Mesenchymal stem cell (in vitro differentiated cells and primary cell): ENCODE measurements at regions not wholly inside any gene's neighbourhood (a gene's known extent, or its start where the extent isn't known, plus 50 kb on each side); places are given as distances from the start of the nearest gene placed in this dataset.
A peak's percentile ranks its signal among the peaks of the same experiment; 100 is the strongest.

ENCODE experiments used
- DNase-seq: peaks from one replicate; pipeline ENCODE4 v3.0.0-alpha.2; 2013
- H2AFZ ChIP-seq: one replicate; pipeline ENCODE4 v1.6.1; 2013; ENCODE audit warnings: low read depth, mild to moderate bottlenecking, control low read depth, inconsistent platforms, low read length, moderate library complexity
- H2AK5ac ChIP-seq: 2 replicates; pipeline ENCODE4 v1.6.1; 2013; ENCODE audit warnings: low read length, moderate library complexity, mild to moderate bottlenecking, inconsistent platforms; ENCODE audit not compliant: severe bottlenecking
- H2BK120ac ChIP-seq: one replicate; pipeline ENCODE4 v1.6.1; 2013; ENCODE audit warnings: low read depth, mild to moderate bottlenecking, inconsistent platforms, low read length, moderate library complexity
- H2BK12ac ChIP-seq, 2 experiments: one replicate each; pipeline ENCODE4 v1.6.1; 2013; ENCODE audit warnings: inconsistent platforms in 2 of 2, low read length in 2 of 2, mild to moderate bottlenecking in 2 of 2, moderate library complexity in 2 of 2, control low read depth in 1 of 2
- H2BK15ac ChIP-seq: one replicate; pipeline ENCODE4 v1.6.1; 2013; ENCODE audit warnings: mild to moderate bottlenecking, low read depth, inconsistent platforms; ENCODE audit not compliant: poor library complexity, severe bottlenecking
- H2BK5ac ChIP-seq: 2 replicates; pipeline ENCODE4 v1.6.1; 2013; ENCODE audit warnings: low read depth, mild to moderate bottlenecking, low read length, control low read depth, inconsistent platforms; ENCODE audit not compliant: poor library complexity, severe bottlenecking
- H3K14ac ChIP-seq, 2 experiments: one replicate each; pipeline ENCODE4 v1.6.1; 2013; ENCODE audit warnings: inconsistent platforms in 2 of 2, low read length in 2 of 2, control low read depth in 1 of 2, mild to moderate bottlenecking in 1 of 2, moderate library complexity in 1 of 2
- H3K18ac ChIP-seq, 2 experiments: one replicate each; pipeline ENCODE4 v1.6.1; 2013; ENCODE audit warnings: inconsistent platforms in 2 of 2, low read length in 2 of 2, control low read depth in 1 of 2, low read depth in 1 of 2, mild to moderate bottlenecking in 1 of 2
- H3K23ac ChIP-seq, 2 experiments: one replicate each; pipeline ENCODE4 v1.6.1; 2013; ENCODE audit warnings: inconsistent platforms in 2 of 2, low read length in 2 of 2, mild to moderate bottlenecking in 2 of 2, moderate library complexity in 2 of 2, control low read depth in 1 of 2
- H3K27ac ChIP-seq: 2 replicates; pipeline ENCODE4 v1.5.1; 2013; ENCODE audit warnings: mild to moderate bottlenecking, moderate library complexity, low read length, control low read depth, inconsistent platforms; ENCODE audit not compliant: poor library complexity, severe bottlenecking
- H3K27me3 ChIP-seq, 2 experiments: 2 replicates each; pipeline versions ENCODE4 v1.6.1 to v1.7.0; 2013; ENCODE audit warnings: low read length in 2 of 2, mild to moderate bottlenecking in 2 of 2, moderate library complexity in 2 of 2, control low read depth in 1 of 2, inconsistent platforms in 1 of 2; ENCODE audit not compliant: control insufficient read depth in 1 of 2, insufficient read depth in 1 of 2
- H3K36me3 ChIP-seq, 2 experiments: 2 replicates each; pipeline versions ENCODE4 v1.6.1 to v1.7.0; 2013; ENCODE audit warnings: low read length in 2 of 2, control low read depth in 1 of 2, inconsistent platforms in 1 of 2, low read depth in 1 of 2, mild to moderate bottlenecking in 1 of 2; ENCODE audit not compliant: insufficient read depth in 2 of 2, control insufficient read depth in 1 of 2
- H3K4ac ChIP-seq, 2 experiments: one replicate each; pipeline ENCODE4 v1.6.1; 2013; ENCODE audit warnings: inconsistent platforms in 2 of 2, low read length in 2 of 2, mild to moderate bottlenecking in 2 of 2, moderate library complexity in 2 of 2, control low read depth in 1 of 2, low read depth in 1 of 2
- H3K4me1 ChIP-seq: 2 replicates; pipeline ENCODE4 v1.6.1; 2013; ENCODE audit warnings: low read depth, low read length, control low read depth; ENCODE audit not compliant: control insufficient read depth, insufficient read depth
- H3K4me2 ChIP-seq: 2 replicates; pipeline ENCODE4 v1.6.1; 2013; ENCODE audit warnings: low read length, mild to moderate bottlenecking, inconsistent platforms; ENCODE audit not compliant: poor library complexity, severe bottlenecking
- H3K4me3 ChIP-seq, 2 experiments: 2 replicates each; pipeline versions ENCODE4 v1.5.1 to v1.7.0; 2013; ENCODE audit warnings: low read length in 2 of 2, mild to moderate bottlenecking in 2 of 2, control low read depth in 1 of 2, low read depth in 1 of 2; ENCODE audit not compliant: insufficient read depth in 1 of 2
- H3K79me1 ChIP-seq: replicated peaks from 2 replicates; pipeline ENCODE4 v1.6.1; 2013; ENCODE audit warnings: mild to moderate bottlenecking, control low read depth, low read length, inconsistent platforms; ENCODE audit not compliant: poor library complexity, severe bottlenecking
- H3K9ac ChIP-seq: 2 replicates; pipeline ENCODE4 v1.7.0; 2013; ENCODE audit warnings: mild to moderate bottlenecking, low read length, moderate library complexity
- H3K9me3 ChIP-seq: 2 replicates; pipeline ENCODE4 v1.7.0; 2013; ENCODE audit warnings: mild to moderate bottlenecking, low read length; ENCODE audit not compliant: control insufficient read depth
- H4K8ac ChIP-seq: one replicate; pipeline ENCODE4 v1.6.1; 2013; ENCODE audit warnings: inconsistent platforms, mild to moderate bottlenecking, low read length, moderate library complexity
- H4K91ac ChIP-seq: one replicate; pipeline ENCODE4 v1.6.1; 2013; ENCODE audit warnings: mild to moderate bottlenecking, low read length, inconsistent platforms
- WGBS: methylation state at CpG from one replicate; pipeline ENCODE4 v1.1.7; 2013; ENCODE audit warnings: mixed read lengths; 5-methylcytosine and 5-hydroxymethylcytosine counted together

- Histone ChIP-seq H3K4me3 (no peak overlapping the region), H3K27me3 (peaks cover 14 to 55% of the 10 kb centered on the region in 2 experiments), H2AK5ac (no peak overlapping the region), H4K8ac (no peak overlapping the region), H3K18ac (no peak overlapping the region), H3K4me2 (no peak overlapping the region), H3K4ac (no peak overlapping the region), H3K4me1 (peaks cover 8% of the 10 kb centered on the region), H2BK5ac (no peak overlapping the region), H3K9ac (no peak overlapping the region), H3K79me1 (no peaks in the 10 kb centered on the region), H3K36me3 (no peaks in the 10 kb centered on the region), H3K23ac (no peak overlapping the region), H3K14ac (no peak overlapping the region), H3K9me3 (no peaks in the 10 kb centered on the region), H2BK120ac (no peak overlapping the region), H2BK15ac (no peak overlapping the region), H2BK12ac (no peak overlapping the region), H3K27ac (no peak overlapping the region), H4K91ac (no peak overlapping the region), H2AFZ (no peak overlapping the region)
- DNase-seq = no peak
- 41% methylated on average over 3 of the region's 3 CpGs for WGBS
Measured at GRCh38 chr19:28221736-28222135, 991.2 kb downstream of the UQCRFS1 start.

DNA sequence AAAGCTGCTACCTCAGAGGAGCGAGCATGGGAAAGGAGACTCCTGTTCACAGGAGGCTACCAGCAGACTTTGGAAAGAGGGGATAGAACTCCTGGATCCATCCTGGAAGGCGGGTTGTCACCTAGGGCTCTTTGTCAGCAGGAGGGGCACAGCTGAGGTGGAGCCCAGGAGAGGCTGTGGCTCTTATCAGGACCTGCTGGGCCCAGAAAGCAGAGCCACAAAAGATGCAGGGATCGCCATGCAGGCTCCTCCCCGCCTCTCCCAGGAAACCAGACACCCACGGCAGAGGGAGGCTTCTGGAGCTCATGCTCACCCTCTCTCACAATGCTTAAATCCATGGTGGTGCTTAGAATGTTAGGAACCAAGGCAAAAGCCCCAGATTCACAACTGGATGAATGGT, 994.2 kb downstream of the UQCRFS1 start:
- H2AFZ ChIP-seq = no peak overlapping the region
- H3K27me3 ChIP-seq = peaks cover 14 to 39% of the 10 kb centered on the region in 2 experiments
- H3K4ac ChIP-seq = no peak overlapping the region
- no peak overlapping the region for H2BK12ac ChIP-seq
- no peak overlapping the region for H4K8ac ChIP-seq
- WGBS = 22% methylated on average over 5 of the region's 5 CpGs
- no peak overlapping the region for H3K18ac ChIP-seq
- no peak overlapping the region for H3K4me3 ChIP-seq
- H2BK15ac ChIP-seq = no peak overlapping the region
- no peak overlapping the region for H3K27ac ChIP-seq
- H3K4me2 ChIP-seq = no peak overlapping the region
- no peak for DNase-seq
- peaks cover 7% of the 10 kb centered on the region for H3K4me1 ChIP-seq
- H3K9ac ChIP-seq = no peak overlapping the region
- H2BK5ac ChIP-seq = no peak overlapping the region
- no peak overlapping the region for H3K23ac ChIP-seq
- no peak overlapping the region for H3K14ac ChIP-seq
- H2BK120ac ChIP-seq = no peak overlapping the region
- H3K36me3 ChIP-seq = no peaks in the 10 kb centered on the region
- H3K79me1 ChIP-seq = no peaks in the 10 kb centered on the region
- H4K91ac ChIP-seq = no peak overlapping the region
- H3K9me3 ChIP-seq = no peaks in the 10 kb centered on the region
- no peak overlapping the region for H2AK5ac ChIP-seq

GRCh38 chr19:28217022-28217421, 995.9 kb downstream of the UQCRFS1 start:
- no peak overlapping the region for H3K23ac ChIP-seq
- no peak overlapping the region for H2BK5ac ChIP-seq
- H3K9ac ChIP-seq = no peak overlapping the region
- no peak overlapping the region for H3K4me3 ChIP-seq
- H2BK12ac ChIP-seq = no peak overlapping the region
- no peak overlapping the region for H2AFZ ChIP-seq
- no peaks in the 10 kb centered on the region for H3K9me3 ChIP-seq
- H3K18ac ChIP-seq = no peak overlapping the region
- H3K4me2 ChIP-seq = no peak overlapping the region
- no peak overlapping the region for H4K91ac ChIP-seq
- no peak overlapping the region for H3K4ac ChIP-seq
- H3K27ac ChIP-seq = no peak overlapping the region
- H3K4me1 ChIP-seq = peaks cover 4% of the 10 kb centered on the region
- WGBS = 100% methylated on average over 1 of the region's 1 CpG
- H2BK120ac ChIP-seq = no peak overlapping the region
- no peak overlapping the region for H2AK5ac ChIP-seq
- no peaks in the 10 kb centered on the region for H3K36me3 ChIP-seq
- no peaks in the 10 kb centered on the region for H3K79me1 ChIP-seq
- no peak for DNase-seq
- H4K8ac ChIP-seq = no peak overlapping the region
- no peak overlapping the region for H2BK15ac ChIP-seq
- peaks cover 14 to 23% of the 10 kb centered on the region in 2 experiments for H3K27me3 ChIP-seq
- H3K14ac ChIP-seq = no peak overlapping the region

DNA sequence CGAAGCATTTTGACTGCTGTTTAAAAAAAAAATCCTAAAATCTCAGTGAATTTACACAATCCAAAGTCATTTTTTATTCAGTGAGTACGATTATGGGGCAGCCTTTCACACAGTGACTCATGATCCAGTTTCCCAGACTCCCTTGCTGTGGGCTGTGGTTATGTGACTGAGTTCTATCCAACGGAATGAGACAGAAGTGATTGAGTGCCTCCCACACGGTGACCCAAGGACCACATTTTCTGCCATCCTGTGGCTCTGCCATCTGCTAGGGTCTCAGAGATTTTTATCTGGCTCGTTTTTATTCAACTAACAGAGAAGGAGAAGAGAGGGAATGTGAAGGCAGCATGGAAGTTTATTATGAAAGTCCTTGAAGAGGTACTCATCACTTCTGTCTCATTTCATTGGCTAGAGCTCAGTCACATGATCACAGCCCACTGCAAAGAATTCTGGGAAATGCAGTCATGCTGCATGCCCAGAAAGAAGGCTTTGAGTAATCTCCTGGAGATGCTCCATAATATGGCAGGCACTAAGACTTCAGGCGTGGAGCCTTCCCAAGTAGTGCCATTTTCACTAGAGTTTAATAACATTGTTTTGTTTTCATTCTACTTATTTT, 999.4 kb downstream of the UQCRFS1 start:
- no peak overlapping the region for H3K23ac ChIP-seq
- no peaks in the 10 kb centered on the region for H3K36me3 ChIP-seq
- no peaks in the 10 kb centered on the region for H3K79me1 ChIP-seq
- no peak overlapping the region for H3K4ac ChIP-seq
- no peak overlapping the region for H2BK5ac ChIP-seq
- H3K27ac ChIP-seq = no peak overlapping the region
- no peak overlapping the region for H2AK5ac ChIP-seq
- H2AFZ ChIP-seq = no peak overlapping the region
- no peak overlapping the region for H2BK12ac ChIP-seq
- H3K27me3 ChIP-seq = peaks cover 4 to 12% of the 10 kb centered on the region in 2 experiments
- no peak overlapping the region for H2BK120ac ChIP-seq
- no peak overlapping the region for H3K14ac ChIP-seq
- H3K4me1 ChIP-seq = peaks cover 3% of the 10 kb centered on the region
- no peak overlapping the region for H3K9ac ChIP-seq
- no peak for DNase-seq
- H4K8ac ChIP-seq = no peak overlapping the region
- no peak overlapping the region for H3K4me2 ChIP-seq
- H4K91ac ChIP-seq = no peak overlapping the region
- 63% methylated on average over 3 of the region's 6 CpGs for WGBS
- no peak overlapping the region for H3K18ac ChIP-seq
- H3K4me3 ChIP-seq = peak overlapping the region in 1 of 2 experiments; percentile 27
- no peak overlapping the region for H2BK15ac ChIP-seq
- H3K9me3 ChIP-seq = no peaks in the 10 kb centered on the region
